Stimulated activated CD8-positive, alpha-beta memory T cell treated with anti-CD3 and anti-CD28 coated beads, Interleukin-4, amount 100 ng/mL, for 24 hours (primary cell): ENCODE measurements at regions not wholly inside any gene's neighbourhood (a gene's known extent, or its start where the extent isn't known, plus 50 kb on each side); places are given as distances from the start of the nearest gene placed in this dataset.

Experiments used
- DNase-seq: peaks from one replicate; pipeline ENCODE4 v3.0.0-alpha.2; 2020; ENCODE audit warnings: low read depth

DNA sequence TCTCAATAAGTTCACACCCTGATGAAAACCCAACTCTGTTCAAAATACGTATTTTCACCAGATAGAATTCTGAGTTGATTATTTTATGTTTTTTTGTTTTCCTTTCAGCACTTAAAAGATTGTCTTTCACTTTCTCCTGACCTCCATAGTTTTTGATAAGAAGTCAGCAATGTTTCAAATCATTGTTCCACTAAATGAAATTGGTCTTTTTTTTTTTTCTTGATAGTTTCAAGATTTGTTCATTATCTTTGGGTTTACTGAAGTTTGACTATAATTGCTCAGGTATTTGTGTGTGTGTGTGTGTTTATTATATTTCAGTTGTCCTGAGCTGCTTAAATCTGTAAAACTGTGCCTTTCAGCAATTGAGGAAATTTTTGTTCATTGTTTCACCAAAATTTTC is 498.7 kb downstream of the TLE1 start:
- DNase-seq = no peak

DNA sequence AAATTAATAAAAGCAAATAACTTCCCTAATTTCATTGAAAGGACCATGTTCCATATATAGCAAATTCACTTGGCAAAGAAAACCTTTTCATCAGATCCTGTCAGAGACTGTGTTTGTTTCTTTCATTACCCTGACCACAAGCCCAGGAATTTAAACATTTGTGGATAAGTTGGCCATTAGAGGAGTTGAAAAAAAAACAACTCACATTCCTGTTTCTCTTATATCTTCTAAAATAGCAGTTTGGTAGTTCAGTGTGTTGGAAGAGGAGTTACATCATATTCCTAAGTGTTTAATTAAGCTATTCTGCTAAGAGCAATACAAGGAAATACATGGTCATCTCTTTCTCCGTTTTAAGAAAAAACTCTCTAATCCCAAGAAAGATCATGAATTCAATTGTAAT is 505.6 kb downstream of the TLE1 start:
- DNase-seq = no peak

DNA sequence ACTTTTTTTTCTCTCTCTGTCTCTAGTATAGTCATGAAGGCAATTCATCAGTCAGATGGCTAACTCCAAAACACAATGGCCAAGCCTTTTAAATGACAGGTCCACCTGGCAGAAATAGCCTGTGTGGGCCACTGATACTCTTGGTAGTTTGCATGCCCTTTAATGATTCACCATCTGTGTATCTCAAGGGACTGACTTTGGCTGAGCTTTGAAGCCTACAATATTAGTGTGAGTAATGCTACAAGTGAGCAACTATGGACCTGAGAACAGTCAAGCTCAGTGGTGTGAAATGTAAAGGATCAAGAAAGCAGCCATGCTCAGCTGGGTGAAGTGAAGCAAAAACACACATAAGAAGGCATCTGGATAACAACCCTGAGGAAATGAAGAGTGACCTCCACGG is 506.9 kb downstream of the TLE1 start:
- no peak for DNase-seq

DNA sequence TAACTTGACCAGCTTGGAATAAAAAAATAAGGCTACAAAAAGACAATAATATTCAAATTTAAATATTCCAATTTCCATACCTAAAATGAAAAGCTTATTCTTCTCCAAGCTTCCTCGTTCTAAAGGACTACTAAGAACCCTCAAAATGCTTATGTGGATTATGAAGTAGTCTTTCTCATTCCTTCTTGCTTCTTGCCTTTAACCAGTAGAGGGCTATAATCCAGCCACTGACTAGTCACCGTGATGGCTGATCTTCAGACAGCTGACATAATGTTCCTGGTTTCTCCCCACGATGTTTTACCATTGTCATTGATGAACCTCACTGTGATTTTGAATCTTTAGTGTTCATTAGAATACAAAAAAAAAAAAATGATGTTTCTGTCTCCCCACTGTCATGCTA is 515.3 kb downstream of the TLE1 start:
- DNase-seq = no peak

DNA sequence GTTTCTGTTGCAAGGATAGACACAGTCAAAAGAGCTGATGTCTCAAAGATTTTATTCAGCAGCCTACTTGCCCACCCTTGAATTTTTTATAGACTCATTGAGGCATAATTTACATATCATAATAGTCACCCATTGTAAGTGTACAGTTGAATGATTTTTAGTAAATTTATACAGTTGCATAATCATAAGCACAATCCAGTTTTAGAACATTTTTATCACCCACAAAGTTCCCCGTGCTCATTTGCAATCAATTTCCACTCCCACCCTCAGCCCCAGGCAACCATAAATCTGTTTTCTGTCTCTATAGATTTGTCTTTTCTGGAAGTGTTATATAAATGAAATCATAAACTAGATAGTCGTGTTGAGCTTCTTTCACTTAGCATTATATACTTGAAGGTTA is 517.7 kb downstream of the TLE1 start:
- no peak for DNase-seq

DNA sequence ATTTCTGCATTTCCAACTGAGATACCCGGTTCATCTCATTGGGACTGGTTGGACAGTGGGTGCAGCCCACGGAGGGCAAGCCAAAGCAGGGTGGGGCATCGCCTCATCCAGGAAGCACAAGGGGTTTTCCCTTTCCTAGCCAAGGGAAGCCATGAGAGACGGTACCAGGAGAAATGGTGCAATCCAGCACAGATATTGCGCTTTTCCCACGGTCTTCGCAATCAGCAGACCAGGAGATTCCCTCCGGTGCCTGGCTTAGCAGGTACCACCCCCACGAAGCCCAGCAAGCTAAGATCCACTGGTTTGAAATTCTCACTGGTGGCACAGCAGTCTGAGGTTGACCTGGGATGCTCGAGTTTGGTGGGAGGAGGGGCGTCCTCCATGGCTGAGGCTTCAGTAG is 527.0 kb downstream of the TLE1 start:
- no peak for DNase-seq

DNA sequence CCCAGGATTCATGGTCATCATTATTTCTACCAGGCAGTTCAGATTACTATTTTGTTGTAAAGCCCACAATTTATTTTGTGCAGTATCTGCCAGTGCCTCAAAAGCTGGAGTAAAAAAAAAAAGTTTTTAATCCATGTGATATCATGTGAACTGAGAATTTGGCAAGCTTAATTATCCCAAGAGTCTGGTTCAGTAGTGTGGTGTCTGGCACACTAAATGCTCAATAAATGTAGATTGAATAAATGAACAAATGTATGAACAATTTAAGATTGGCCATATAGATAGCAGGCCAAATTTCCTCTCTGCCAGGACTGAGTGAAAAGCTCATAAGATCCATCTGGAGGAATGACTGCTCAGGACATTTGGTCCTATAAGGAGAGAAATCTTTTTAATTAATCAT is 533.0 kb downstream of the TLE1 start:
- DNase-seq = no peak

DNA sequence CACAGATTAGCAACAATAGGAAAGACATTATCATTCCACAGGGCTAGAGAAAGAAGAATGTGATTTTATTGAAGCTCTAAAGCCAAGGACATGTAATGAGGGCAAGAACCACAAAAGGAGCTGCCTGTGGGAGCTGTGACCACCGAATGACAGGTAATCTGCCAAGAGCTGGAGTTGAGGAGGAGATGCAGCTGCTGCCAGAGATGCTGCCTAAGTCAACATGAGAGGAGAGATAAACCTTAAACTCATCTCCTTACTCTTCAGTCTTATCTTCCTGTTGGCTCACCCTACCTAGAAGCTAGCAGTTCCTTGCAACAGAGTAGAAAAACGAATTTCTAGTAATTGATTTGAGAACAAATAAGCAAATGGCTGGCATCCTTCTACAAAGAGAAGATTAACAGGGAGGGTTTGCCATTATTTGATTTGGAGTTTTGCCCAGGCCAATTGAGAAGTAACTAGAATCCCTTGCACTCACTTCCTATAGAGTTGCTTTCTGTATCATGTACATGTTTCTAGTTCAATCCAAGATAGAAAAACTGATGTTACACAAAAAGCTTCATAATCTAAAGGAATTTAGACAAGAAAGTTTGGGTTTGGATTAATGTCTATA is 539.2 kb downstream of the TLE1 start:
- DNase-seq = no peak

DNA sequence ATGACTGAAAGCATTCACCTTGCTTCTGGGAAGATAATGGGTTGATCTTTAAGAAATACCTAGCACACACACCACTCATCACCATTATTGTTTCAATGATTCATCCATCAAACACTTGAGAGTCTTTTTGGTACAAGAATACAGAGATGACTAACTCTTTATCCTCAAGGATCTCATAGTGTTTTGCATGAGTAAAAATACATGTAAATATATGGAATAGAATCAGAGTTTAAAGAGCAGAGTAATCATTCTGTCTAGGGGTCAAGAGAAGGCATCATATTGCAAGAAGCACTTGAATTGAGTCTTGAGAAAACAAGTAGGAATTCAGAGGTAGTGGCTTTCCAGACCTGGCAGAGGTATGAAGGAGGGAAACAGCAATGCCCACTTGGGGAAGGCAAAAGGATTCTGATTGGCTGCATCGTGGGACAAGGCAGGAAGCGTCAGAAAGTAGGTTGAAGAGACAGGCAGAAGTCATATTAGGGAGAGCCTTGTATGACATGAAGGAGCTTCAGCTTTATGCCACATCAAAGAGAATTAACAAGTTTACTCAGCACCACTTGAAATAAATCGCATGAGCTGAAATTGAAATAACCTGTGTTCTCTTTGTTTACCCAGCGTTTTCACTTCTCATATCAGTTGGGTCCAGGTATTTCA is 542.5 kb downstream of the TLE1 start:
- no peak for DNase-seq

DNA sequence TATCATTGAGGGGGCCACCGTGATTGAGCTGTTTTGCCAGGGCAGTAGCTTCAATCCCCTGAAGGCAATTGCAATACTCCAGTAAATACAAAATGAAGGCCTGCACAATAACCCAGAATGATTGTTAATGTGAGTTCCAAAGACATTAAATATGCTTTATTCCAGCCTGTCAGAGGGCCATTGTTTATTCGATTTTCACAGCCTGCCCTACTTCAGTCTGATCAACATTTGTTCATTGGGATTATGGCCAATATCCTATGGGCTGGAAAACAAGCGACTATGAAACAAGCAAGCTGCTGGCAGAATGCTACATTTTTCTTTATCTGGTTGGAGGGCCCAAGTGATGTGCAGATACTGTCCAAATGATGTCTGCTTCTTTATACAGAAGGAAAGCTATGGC is 543.1 kb downstream of the TLE1 start:
- DNase-seq = no peak

DNA sequence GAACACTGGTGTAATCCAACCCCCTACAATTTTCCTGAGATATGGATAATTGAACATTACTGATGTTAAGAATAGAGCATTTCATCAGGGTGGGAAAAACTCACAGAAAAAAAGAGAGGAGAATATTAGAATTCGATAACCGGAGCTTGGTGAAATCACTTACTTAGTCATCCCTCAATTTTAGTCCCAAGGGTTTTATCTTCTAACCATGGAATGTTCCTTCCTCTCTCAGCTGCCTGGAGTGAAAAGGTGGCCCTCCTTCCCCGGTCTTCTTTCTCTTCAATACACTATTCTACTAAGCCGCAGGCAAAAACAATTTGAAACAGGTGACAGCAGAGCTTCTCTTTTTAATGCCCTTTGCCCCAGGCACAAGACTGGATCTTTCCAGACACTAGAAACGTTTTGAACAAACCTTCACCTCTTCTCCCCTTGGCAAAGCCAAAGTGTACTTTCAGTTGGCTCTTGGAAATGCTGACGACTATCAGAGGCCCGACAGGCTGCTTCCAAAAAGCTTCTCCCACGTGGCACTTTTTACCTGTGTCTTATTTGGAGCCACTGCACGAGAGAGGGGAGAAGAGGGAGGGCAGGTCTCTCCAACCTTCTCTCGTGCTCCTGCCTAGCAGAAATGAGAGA is 543.9 kb downstream of the TLE1 start:
- no peak for DNase-seq

DNA sequence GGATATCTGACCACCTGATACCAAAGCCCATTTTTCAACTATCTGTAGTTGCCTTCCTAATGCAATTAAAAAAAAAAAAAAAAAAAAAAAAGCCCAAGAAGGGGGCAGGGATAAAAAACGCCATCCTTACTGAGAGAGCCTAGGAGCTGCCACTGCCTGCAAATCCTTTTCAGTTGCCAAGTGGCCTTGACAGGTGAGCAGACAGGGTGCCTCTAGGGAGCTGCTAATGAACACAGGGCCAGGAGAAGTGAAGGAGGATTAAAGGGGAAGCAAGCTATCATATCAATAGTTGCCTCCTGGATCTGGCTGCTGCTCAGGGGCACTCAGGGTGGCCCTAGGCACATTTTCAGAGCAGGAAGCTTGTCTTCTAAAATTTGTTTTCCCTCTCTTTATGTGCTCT is 547.4 kb downstream of the TLE1 start:
- DNase-seq = no peak

DNA sequence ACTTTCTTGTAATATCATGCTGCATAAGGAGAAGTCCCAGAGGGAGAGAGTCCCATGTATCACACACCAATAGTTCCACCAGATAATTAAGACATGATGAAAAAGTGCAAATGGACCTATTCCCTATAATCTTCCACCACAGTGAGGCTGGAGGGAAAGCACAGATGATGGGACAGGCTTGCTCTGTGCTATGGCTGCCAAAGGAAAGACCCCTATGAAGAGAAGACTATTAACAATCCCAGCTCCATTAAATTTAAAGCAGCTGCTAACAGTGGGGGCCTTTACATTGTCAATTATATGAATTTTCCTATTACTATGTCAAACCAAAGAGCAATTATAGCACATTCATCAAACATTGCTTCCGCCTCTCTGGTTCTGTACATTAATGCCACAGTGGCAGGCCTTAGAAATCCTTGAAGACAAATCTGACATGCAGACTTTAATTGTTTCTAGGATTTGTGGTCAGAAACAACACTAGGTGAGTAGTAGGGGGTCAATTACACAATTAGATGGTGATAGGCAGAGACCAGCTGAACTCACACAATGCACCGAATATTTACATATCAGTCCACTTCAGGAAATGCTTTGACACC is 551.3 kb downstream of the TLE1 start:
- no peak for DNase-seq

DNA sequence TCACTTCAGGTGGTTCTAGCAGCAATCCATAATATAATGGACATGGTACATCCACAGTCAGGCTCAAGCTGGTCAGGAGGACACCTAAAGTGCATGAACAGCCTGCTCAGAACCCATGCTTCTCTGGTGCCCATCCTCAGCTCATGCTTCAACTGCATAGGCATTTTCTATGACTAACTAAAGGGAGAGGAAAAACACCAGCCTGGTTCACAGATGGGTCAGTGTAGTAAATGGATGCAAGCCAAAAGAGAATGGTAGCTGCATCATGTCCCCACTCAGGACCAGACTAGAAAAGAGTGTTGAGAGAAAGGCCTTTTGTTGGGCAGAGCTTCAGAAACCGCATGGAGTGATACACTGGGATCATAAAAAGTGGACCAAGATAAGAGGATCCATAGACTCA is 556.6 kb downstream of the TLE1 start:
- no peak for DNase-seq

DNA sequence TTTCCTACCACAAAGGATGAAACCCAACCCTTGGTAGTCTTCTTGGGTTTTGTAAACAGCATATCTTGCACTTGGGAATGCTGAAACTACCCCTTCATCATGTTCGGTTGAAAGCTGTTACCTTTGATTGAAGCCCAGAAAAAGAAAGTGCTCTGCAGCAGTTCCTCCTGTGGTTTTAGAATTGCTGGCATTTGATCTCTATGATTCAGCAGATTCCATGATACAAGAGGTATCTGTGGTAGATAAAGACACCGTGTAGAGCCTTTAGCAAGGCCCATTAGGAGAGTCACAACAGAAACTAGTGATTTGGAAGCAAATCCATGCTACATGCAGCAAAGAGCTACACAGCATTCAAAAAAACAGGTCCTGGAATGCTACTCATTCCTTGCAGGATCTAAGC is 557.0 kb downstream of the TLE1 start:
- DNase-seq = no peak

DNA sequence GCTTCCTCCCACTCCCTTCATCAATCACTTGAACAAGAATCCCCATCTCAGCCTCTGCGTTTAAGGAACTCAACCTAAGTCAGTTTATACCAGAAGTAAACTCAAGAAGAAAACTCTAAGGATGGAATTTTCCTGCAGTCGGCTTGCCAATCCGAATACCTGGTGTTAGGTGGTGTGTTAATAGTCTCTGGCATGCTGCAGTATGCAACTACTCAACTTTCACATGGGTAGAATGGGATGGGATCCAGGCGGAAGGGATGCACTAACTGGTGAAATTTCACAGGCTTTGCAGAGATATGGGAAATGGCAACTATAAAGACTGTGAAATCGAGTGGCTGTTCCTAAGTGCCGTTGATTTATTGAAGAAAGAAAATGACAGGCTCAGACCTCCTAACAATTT is 560.6 kb downstream of the TLE1 start:
- no peak for DNase-seq

DNA sequence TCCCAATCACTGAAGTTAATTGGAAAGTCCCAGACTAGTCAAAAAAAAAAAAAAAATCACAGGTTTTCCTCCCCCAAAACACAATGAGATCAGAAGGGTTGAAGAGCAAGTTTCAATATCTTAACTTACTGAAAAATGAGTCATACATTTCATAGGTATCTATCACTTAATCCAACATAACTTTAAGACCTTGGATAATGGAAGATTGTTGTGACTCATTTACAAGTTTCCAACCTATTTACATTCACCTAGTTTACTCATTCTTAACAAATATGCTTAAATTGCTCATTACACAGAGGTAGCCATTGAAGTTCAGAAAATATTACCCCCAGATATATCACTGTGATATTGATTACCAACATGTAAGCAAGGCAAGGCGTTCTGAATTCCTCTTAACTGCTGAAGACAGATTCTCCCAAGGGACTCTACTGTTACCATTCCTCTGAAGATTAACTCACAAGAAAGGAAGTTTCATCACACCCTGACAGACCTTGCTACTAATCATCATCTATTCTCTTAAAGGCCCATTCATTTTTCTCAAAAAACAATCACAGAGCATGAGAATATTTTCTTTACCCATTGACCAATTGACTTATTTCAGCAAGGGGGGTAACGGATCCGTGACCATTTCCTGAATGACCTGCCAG is 563.8 kb downstream of the TLE1 start:
- no peak for DNase-seq

DNA sequence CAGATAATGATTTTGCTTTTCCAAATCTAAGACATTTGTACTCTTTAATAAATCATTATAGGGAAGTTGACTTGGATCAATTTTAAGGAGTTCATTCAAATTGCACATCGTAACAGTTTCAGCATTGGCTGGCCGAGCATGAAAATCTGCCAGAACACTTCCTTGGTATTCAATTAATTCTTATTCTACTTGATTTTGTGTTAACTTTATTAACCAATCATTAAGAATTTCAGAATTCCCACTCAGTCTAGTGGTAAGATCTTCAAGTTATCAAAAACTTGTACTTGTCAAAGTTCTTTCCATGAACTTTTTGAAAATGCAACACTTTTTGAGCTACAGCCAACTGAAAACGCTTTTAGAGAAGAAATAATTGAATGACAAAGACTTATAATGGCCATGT is 565.8 kb downstream of the TLE1 start:
- no peak for DNase-seq

DNA sequence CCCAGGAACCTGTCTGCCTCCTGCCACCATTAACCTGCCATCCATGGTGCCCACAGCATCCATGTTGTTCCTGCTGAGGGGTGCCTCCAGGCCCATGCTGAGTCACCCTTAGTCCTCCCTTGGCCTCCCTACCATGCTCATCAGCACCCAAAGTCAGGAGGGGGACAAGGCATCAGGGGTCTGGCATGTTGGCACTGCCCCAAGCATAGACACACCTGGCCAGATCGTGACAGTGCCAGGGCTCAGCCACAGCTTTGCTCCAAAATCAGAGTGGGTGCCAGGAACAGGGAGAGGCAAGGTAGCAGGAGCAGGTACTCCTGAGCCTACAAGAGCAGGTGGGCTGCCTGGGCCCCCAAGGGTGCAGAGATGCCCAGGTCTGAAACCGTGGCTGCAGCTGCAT is 566.6 kb downstream of the TLE1 start:
- no peak for DNase-seq

DNA sequence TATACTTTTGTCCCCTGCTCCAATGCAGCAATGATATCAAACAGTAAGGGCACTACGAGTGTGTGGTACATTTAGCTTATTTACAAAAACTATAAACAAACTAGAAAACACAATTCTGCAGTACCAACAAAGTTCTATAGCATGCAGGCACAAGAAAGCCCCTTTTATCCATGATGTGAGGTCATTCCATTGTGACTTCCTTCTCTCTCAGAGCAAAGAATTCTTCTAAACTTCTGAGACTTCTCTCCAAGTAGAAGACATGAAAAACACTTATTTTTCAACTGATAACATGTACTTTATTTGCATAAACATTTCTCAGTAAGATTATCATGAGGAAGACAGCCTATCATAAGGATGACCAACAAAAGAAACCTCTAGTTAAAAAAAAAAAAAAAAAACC is 569.8 kb downstream of the TLE1 start:
- no peak for DNase-seq

DNA sequence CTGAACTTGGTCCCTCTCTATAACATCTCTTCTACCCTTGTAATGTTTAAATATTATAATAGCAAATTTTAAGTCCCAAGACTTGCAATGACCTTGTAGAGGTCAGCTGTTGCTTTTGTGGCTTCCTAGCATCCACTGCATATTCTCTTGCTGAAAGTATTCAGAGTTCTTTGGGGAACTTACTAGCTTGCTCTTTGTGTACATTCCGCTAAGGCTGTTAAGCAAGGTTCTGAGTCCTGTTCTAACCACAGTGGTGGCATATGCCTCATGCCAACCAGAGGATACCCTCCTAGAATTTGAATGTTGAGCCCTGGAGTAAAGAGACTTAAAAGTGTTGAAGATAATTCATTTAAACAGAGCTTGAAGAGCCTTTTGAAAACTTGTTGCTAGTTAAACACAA is 570.9 kb downstream of the TLE1 start:
- no peak for DNase-seq

DNA sequence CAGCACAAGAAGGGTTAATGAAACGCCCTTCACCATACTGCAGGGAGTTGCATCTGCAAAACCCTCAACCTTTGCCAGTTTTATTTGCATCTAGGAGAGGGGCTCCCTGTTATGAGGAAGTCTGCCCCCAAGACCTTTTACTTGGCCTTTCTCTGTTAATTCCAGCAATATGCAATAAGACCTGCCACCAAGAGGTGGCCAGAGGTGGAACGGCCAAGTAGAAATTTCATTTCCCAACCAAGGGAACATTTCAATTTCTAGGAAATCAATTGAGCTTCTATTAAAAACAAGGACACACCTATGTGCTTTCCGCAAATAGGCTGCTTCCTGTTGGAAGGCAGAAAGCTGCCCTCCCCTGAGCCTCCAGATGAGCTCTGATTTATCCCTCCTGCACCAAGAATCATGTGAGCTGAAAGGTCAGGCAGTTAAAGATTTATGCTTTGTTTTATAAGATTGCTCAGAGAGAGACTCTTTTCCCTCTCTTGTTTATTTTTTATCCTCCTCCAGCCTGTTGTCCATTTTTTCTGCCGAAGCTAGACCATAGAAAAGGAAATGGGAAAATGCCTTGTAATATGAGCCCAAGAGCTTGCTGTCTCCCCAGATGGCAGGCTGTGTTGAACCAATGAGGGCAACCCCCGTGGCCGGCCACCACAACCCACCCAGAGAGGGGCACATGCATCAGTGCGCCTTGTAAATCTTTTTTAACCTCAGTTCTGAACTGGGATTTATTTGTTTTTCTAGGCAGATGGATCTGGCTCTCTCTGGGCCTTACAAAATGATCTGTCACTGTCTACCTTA is 572.8 kb downstream of the TLE1 start:
- no peak for DNase-seq
